ENCODE measurements at regions not wholly inside any gene's neighbourhood (a gene's known extent, or its start where the extent isn't known, plus 50 kb on each side); places are given as distances from the start of the nearest gene placed in this dataset.
A peak's percentile ranks its signal among the peaks of the same experiment; 100 is the strongest.
"Not testable (repeated sequence)": the region's sequence is repeated elsewhere in the genome, so short reads cannot be mapped to it uniquely, and the experiment has no call there.

DNA sequence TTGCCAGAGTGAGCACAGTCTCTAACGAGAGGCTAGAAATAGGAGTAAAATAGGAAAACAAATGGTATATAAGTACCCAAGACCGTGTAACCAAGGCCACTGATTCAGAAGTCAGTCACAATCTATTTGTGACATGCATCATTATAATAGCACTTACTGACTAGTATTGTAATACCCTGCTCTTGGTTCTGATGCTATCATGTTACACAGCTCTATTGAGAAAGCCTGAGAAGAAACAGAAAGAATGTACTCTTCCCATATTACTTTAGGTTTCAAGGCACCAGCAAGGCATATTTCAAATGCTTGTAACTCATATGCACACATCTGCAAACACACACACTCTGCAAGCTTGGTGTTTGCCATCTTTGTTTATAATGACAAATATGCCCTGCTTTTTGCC lies 746.4 kb downstream of the SLC4A3 start:
- no peaks in the 10 kb centered on the region for H3K4me1 ChIP-seq (ENCODE audit: low read depth)

DNA sequence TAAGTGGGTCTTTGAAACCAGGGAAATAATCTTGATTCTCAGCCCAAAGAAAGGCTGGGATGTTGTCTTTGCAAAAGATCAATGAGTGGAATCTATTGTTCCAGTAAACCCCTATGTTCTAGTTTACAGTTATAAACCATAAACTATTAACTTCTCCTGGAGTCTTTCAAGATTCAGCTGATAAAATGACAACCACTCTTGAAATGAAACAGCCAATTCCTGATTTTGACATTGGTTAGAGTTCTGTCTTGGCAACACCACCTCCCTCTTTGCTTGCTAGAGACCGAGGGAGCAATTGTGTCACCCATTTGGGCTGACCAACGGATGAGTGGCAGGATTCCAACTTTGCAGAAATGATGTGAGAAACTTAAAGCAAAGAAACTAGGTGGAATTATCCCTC lies 746.9 kb downstream of the SLC4A3 start:
- H3K36me3 ChIP-seq, result no peaks in the 10 kb centered on the region
- TF ChIP-seq, protein P1, sequence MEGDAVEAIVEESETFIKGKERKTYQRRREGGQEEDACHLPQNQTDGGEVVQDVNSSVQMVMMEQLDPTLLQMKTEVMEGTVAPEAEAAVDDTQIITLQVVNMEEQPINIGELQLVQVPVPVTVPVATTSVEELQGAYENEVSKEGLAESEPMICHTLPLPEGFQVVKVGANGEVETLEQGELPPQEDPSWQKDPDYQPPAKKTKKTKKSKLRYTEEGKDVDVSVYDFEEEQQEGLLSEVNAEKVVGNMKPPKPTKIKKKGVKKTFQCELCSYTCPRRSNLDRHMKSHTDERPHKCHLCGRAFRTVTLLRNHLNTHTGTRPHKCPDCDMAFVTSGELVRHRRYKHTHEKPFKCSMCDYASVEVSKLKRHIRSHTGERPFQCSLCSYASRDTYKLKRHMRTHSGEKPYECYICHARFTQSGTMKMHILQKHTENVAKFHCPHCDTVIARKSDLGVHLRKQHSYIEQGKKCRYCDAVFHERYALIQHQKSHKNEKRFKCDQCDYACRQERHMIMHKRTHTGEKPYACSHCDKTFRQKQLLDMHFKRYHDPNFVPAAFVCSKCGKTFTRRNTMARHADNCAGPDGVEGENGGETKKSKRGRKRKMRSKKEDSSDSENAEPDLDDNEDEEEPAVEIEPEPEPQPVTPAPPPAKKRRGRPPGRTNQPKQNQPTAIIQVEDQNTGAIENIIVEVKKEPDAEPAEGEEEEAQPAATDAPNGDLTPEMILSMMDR (IDR thresholded peaks at IDR 0.05; ENCODE audit: low read depth, low read length), result no peak
- H3K27ac ChIP-seq, result no peak overlapping the region
- H3K27me3 ChIP-seq, result no peaks in the 10 kb centered on the region
- H3K4me3 ChIP-seq, result no peak overlapping the region
- no peaks in the 10 kb centered on the region for H3K4me1 ChIP-seq (ENCODE audit: low read depth)
- H3K9me3 ChIP-seq (ENCODE audit: low read depth), result no peaks in the 10 kb centered on the region
- DNase-seq (ENCODE audit: low read depth in 1 of 2, low spot score in 1 of 2), result no peak

More for the DNA sequence above, 746.4 kb downstream of the SLC4A3 start:
- Histone ChIP-seq H3K9me3 (ENCODE audit: low read depth) (no peaks in the 10 kb centered on the region), H3K27ac (no peak overlapping the region), H3K27me3 (no peaks in the 10 kb centered on the region), H3K4me3 (no peak overlapping the region), H3K36me3 (no peaks in the 10 kb centered on the region)
- DNase-seq (ENCODE audit: low read depth in 1 of 2, low spot score in 1 of 2), result no peak
- TF ChIP-seq, protein P1 (IDR thresholded peaks at IDR 0.05; ENCODE audit: low read depth, low read length), result no peak

DNA sequence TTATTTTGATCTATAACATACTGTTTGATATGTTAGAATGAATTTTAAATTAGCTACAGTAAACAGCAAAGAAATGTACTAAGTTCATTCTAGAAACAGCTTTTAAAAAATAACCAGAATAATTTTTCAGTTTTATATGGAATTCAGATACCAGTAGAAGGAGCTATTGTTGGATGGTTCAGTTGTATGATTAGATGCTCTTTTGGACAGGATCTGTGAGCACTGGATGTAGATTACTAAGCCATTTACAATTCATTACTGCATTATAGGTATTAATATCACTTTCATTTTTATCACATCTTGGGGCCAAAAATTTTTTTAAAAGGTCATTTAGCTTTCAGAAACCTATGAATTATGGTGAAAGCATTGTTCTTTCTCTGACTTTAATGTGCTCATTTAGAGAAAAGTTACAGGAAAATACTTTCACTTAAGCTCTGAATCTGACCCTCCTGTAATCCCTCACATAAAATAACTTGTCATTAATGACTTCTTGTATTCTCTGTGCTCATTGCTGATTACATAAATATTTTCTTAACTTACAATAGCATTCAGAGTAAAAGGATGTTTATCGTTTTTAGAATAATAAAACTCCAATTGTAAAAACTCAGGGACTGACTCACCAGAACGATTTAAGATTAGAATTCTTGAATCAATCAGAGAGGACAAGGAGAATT lies 750.2 kb downstream of the SLC4A3 start:
- DNase-seq (ENCODE audit: low read depth in 1 of 2, low spot score in 1 of 2), result no peak
- Histone ChIP-seq H3K4me1 (ENCODE audit: low read depth) (no peaks in the 10 kb centered on the region), H3K4me3 (no peak overlapping the region), H3K36me3 (no peaks in the 10 kb centered on the region), H3K27me3 (no peaks in the 10 kb centered on the region), H3K27ac (no peak overlapping the region), H3K9me3 (ENCODE audit: low read depth) (no peaks in the 10 kb centered on the region)
- TF ChIP-seq, protein P1 (IDR thresholded peaks at IDR 0.05; ENCODE audit: low read depth, low read length), result no peak

DNA sequence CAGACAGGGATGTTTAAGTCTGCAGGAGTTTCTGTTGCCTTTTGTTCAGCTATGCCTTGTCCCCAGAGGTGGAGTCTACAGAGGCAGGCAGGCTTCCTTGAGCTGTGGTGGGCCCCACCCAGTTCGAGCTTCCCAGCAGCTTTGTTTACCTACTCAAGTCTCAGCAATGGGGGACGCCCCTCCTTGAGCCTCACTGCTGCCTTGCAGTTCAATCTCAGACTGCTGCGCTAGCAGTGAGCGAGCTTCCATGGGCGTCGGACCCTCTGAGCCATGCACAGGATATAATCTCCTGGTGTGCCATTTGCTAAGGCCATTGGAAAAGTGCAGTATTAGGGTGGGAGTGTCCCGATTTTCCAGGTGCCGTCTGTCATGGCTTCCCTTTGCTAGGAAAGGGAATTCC lies 760.3 kb downstream of the SLC4A3 start:
- H3K9me3 ChIP-seq (ENCODE audit: low read depth); DNase-seq (ENCODE audit: low read depth in 1 of 2, low spot score in 1 of 2); H3K27me3 ChIP-seq; H3K27ac ChIP-seq; H3K4me1 ChIP-seq (ENCODE audit: low read depth); H3K36me3 ChIP-seq; H3K4me3 ChIP-seq: not testable (repeated sequence)

DNA sequence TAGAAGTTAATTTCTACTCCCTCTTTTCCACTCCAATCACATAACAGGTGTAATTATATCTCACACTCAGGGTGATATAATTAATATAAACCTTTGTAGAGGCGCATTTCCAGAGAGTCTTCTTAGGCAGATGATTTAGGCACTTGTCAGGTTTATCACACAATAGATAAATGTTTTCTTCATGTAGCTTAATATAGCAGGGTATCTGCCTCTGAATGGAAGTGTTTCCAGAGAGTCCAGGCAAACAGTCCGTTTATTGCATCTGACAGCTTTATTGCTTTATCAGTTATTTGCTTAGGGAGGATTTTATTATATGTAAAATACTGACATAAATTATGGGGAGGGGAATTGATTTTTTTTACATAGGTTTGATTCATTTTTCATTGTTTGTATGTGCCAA lies 766.3 kb downstream of the SLC4A3 start:
- TF ChIP-seq, protein P1 (IDR thresholded peaks at IDR 0.05; ENCODE audit: low read depth, low read length), result no peak
- no peak overlapping the region for H3K27ac ChIP-seq

DNA sequence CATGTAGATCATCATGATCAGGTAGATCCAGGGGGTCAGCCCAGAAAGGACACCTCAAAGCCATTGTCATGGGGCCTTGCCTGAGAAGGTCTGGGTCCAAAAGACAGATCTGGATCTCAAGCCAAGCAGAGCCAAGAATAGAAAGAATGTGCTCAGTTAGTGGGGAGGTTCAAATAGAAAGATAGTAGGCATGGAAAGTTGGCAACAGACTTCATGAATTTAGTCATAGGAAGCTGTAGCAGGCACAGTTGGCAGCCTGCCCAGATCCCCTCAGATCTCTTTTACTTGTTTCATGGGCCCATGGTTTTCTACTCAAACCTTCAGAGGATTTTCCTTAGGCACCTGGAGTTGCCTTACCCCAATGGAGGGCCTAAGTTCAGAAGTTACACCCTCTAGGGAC lies 767.0 kb downstream of the SLC4A3 start:
- Histone ChIP-seq H3K27ac (no peak overlapping the region), H3K4me1 (ENCODE audit: low read depth) (no peaks in the 10 kb centered on the region), H3K36me3 (no peaks in the 10 kb centered on the region), H3K27me3 (no peaks in the 10 kb centered on the region), H3K9me3 (ENCODE audit: low read depth) (no peaks in the 10 kb centered on the region), H3K4me3 (no peak overlapping the region)
- peak; percentile 43 to 87 for DNase-seq (ENCODE audit: low read depth in 1 of 2, low spot score in 1 of 2)
- TF ChIP-seq, protein P1 (IDR thresholded peaks at IDR 0.05; ENCODE audit: low read depth, low read length), result no peak

More for the DNA sequence above, 766.3 kb downstream of the SLC4A3 start:
- Histone ChIP-seq H3K36me3 (no peaks in the 10 kb centered on the region), H3K9me3 (ENCODE audit: low read depth) (no peaks in the 10 kb centered on the region), H3K27me3 (no peaks in the 10 kb centered on the region), H3K4me1 (ENCODE audit: low read depth) (no peaks in the 10 kb centered on the region), H3K4me3 (no peak overlapping the region)
- no peak for DNase-seq (ENCODE audit: low read depth in 1 of 2, low spot score in 1 of 2)

Measured in cardiac muscle cell (in vitro differentiated cells and primary cell).